ENCODE measurements at regions not wholly inside any gene's neighbourhood (a gene's known extent, or its start where the extent isn't known, plus 50 kb on each side); places are given as distances from the start of the nearest gene placed in this dataset.

DNA sequence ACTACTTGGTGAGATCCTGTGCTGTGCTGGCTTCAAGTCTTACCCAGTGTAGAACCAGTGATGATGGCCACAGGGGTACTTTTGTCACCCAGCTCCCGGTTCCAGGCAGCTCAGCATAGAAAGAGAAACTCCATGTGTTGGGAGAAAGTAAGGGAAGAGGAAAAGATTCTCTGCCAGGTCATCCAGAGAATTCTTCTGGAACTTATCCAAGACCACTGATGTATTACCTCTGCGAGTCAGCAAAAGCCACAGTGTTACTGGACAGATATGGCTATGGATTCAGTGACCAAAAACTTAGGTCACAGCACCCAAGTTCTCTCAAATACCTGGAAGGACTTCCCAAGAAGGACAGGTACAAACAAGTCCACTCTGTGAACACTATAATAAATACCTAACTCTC is 399.5 kb upstream of the MIR17HG start:
- DNase-seq = no peak

DNA sequence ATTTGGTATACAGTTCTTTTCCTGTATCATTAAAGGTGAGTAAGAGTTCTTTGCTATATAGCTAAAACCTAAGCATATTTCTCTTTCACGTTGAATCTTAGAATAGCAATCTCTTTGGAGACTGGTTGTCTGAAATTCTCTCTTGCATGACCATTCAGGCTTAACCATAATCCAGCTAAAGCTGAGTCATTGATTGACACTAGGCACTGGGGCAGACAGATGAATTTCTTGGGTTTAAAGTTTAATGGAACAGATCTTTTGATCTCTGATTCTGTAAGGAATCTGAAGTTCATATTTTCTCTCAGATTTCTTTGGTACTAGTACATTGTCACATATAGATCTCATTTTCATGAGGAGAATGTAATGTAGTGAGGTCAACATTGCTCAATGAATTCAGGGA is 397.3 kb upstream of the MIR17HG start:
- no peak for DNase-seq

DNA sequence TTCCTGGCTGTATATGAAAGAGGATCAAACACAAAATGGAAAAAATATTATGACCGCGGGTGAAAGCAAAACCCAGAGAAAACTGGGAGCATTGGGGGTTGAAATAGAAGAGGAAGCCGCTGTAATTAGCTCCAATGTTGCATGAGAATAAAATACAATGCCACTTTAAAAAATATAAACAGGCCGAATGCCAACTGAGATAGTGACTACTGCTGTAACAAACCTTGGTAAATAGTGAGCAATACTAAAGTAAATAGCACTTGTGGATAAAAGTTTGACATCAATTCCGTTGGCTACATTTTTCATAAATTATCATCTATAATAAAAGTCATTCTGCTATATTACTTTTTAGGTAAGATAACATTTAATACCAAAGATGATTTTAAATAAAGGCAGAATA is 395.8 kb upstream of the MIR17HG start:
- no peak for DNase-seq

DNA sequence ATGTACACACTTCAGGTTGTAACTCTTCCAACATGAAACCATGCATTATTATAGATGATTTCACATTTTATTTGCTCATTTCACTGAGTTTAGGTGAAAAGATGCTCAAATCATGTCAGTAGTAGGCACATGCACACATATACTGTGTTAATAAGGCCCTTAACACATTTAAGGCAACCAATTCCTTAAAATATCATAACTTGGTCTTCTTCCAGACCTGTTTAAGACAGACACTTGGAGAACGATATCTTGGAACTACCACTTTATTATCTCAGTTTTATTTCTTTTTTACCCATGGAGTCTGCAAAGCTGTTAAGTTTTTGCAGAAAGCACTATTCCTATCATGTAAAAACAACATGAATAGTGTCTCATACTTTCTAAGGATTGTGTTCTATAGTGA is 395.2 kb upstream of the MIR17HG start:
- no peak for DNase-seq

DNA sequence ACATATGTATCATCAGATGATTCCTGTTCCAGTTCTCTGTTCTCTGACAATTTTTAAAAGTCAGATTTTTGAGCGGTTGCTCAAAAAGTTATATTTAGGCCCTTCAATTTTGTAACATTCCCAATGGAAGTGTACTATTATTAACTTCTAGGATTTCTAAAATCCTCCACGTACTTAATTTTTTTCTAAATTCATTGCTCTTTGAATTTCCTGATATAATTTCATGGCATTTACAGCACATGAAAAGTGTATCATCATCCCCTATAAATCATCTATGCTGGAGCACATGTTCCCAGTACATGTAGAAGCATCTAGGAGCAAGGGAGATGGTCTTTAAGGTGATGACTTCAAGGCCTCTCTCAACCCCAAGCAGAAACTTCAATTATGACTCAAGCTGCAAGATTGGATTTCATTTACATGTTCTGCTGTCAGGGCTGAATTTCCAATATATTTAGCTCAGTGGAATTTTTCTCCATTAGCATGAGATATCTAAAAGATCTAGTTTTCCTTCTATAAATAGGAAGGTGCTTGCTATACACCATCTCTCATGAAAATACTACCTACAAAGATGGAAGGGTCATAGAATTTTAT is 392.8 kb upstream of the MIR17HG start:
- DNase-seq = no peak

DNA sequence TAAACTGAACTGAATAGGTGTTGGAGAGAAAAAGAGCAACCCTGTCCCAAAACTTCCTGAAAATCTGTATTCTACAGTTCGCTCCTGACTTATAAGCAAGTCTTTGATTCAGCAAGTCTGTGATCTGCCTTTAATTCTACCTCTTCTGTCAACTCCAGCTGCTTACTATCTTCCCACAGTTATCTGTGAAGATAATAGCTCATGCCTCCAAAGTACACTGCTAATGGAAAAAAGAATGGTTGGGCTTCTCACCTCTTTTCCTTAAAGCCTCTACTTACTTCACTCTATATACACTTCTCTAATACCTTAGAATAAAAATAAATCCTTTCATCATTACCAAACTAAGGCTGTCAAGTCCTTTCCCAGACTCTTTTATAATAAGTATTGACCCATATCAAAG is 391.5 kb upstream of the MIR17HG start:
- DNase-seq = no peak

DNA sequence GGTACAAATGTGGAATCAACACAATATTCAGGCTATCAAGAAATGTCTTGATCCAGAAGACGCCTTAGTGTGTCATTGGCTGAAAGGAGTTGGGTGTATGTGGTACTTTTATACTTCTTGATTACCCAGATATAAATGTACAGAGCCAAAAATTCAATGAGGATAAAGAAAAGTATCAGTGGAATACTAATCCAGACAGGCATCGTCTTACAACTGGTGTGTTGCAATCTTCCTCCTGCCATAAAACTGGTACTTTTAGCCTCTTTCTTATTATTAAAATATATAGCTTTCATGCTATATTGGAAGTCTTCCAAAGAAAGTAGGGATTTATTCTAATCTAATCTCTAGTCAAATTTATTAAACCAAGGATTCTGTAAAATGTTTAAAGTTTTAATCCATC is 388.6 kb upstream of the MIR17HG start:
- no peak for DNase-seq

DNA sequence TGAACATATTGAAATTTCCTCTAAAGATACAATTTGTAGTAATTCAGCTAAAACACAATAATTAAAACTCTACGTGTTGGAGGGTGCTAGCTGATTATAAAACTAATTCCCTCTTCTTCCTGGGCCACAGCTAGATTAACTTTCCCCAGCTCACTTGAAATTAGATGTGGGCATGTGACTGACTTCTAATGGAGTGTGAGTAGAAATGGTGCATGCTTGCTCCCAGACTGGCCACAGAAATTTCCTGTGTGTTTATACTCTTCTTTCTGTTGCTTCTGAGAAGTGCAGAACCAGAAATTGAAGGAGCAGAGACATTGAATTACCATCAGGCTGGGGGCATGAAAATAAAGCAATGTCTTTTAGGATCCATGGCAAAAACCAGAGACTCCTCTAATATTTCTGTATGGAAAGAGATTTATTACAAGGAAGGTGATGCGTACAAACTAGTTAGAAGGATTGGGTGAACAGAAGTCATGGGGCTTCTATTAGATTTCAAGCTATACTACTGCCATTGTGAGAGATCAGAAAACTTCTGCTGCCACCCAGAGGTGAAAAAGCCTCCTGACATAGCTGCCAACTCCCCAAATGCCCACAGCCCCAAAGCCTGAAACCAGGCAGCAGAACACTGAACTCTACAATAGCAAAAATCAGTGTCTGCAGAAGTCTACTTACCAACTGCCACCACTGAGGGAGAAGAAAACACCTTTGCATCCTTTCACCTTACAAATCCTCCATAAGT is 379.2 kb upstream of the MIR17HG start:
- no peak for DNase-seq

DNA sequence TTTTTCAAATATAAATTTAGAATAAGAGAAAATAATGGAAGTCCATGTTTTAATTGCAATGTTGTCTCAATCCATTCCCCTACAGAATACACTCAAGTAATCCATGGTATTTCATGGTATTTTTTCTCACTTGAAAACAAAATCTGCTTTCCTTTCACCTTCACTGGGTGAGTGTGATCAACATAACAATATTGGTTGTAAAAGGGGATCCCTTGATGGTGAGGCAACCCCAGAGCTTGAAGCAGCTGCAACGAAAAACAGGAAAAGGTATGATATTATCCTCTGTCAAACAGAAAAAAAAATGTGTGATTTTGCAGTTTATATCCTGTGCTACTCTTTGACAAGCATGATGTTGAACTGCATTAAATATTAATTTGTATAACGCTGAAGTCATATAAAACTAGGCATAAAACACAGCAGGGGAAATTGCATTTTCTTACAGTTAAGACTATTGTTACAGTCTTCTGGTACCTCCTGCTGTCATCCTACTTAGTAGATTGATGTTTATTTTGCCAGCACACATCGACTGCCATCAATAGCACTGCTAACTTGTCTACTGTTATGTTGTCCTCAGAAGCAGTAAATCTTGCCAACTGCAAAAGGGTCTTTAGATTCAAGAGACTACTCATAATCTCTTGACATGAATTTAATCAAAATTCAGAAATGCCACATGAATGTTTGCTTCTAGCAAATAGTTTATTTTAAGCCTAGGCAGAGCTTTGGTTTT is 373.1 kb upstream of the MIR17HG start:
- DNase-seq = no peak

DNA sequence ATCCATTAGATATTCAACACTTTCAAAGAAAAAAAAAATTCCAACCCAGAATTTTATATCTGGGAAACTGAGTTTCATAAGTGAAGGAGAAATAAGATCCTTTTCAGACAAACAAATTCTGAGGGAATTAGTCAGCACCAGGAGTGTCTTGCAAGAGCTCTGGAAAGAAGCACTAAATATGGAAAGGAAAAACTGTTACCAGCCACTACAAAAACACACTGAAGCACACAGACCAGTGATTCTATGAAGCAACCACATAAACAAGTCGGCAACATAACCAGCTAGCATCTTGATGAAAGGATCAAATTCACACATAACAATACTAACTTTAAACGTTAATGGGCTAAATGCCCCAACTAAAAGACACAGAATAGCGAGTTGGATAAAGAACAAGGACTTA is 368.4 kb upstream of the MIR17HG start:
- DNase-seq = no peak

DNA sequence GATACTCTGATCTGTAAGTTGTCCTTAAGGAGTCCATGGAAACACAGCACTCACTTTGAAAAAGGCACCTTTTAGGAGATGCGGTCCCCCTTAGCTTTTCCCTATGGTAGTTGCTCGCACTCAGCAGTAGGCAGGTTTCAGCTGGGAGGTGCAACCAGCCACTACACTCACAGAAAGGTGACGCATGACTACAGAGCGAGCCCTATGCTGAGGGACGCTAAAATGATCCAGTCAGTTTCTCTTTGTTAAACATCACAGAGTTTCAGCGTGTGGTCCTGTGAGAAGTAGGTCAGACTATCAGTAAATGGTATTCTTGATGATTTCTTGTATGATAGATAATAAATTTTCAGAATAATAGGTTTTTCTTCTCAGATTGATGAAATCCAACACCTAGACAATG is 362.7 kb upstream of the MIR17HG start:
- no peak for DNase-seq

DNA sequence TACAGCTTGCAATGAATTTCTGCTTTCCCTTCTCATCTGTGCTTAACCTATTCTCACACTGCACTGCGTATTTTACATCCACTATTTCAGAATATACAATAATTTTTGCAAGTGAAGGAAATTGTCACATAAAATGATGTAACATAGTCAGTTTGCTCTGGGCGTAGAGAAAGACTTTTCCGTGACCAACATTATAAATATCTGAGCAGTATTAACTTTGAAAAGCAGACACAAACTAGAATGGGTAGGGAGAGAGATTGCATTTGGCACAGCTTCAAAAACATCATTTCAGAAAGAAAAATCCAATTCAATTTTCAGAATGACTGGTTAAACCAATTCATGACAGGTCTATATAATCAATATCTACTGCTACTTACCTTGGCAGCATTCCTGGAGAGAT is 352.5 kb upstream of the MIR17HG start:
- no peak for DNase-seq

DNA sequence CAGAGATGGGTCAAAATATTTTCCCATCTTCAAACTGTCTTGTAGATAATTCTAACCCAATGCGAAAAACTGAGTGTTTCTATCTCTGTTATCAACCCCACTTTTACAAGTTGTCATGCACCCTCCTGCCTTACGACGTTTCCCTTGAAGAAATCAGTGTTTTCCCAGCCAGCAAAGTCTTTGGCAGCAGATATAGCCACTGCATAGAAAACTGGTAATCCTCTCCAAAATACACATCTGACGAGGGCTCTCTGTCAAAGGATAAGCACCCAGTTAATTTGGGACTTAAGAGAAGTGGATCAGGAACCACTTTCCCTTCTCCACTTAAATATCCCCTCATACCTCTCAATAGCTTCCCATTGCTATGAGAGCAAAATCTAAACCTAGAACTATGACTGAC is 351.9 kb upstream of the MIR17HG start:
- DNase-seq = no peak

DNA sequence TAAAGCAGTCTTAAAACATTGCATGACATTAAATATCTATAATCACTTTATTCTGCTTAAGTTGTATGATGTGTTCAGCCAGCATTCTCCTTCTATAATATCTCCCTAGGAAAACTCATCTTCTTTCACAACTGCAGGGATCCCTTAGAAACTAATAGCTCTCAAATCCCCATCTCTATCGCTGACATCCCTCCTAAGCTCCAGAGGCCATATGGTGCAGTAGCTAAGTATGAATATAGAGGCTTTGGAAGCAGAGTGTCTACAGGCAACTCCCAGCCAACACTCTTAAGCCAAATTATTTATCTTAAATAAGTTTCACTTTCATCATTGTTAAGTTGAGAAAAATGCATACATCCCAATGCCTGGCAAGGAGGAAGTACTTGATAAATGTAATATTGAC is 349.5 kb upstream of the MIR17HG start:
- no peak for DNase-seq

DNA sequence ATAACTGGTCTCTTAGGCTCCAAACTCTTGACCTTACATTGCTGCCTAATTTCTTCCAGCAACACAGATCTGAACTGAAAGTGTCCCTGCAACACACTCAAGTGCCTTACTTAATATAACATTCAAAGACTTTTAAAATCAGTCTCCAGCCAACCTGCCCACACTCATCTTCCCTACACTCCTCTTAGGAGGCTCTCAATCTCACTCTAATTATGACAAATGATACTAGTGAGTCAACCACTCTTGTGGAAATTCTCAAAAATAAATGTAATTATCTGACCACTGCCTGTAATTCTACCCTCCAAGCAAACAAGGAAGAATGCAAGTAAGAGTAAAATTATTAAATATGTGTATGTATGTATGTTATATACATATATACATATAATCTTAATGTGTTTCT is 348.1 kb upstream of the MIR17HG start:
- DNase-seq = no peak

DNA sequence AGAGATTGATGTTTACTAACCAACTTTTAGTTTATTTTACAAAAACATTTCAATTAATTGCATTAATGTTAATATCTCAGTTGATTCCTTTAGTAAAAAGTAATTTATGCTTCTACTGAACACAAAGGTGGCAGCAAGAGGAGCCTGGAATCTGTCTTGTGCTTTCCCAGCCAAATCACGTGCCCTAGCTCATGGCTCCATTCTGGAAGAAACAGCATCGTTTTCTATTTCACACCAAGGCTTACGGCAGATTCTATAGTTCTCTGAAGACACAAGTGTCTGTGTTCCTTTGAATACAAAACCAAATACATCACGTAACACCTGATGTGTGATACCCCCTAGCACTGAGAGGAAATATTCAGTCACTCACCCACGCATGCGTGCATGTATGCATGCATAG is 346.1 kb upstream of the MIR17HG start:
- DNase-seq = no peak

DNA sequence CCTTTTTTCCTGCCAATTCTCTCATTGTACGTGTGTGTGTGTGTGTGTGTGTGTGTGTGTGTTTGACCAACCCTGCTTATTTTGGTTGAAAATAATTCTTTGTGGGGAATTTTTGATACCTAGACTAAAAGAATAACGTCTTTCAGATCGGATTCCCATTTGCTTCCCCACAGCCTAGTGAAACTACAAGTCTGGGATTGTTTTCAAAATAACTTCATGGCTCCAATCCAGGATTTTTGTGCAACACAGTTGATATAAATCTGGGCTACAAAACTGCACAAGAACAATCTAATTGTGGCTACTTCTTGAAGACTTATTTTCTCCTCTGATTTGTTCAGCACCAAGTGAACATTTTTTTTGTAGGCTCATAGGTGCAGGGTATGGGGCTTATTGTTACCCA is 332.8 kb upstream of the MIR17HG start:
- no peak for DNase-seq

DNA sequence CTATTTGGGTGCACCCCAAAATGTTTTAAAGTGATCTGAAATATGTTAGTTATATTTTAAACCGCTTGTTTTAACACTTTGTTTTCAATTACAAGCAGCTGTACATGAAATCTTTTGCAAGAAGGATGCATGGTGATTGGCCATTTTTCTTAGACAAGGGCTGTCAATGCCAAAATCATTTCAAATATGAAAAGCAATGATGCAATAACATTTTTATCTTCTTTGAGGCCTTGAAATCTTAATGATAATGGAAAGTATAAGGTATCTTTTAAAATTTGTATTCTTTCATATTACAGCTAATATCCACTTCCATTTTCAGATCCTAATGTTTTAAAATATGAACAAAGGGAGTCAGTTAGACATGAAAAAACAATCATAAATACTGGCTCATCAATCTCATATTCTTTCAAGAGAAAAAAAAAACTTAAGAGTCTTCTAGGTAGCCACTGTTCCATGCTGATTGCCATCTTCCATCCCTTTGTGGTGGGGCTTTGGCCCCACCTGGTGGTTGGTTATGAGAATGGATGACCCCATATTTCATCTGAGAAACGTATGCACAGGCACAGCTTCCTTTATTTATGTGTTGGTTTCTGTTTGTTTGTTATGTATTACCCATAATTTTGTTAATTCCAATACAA is 330.3 kb upstream of the MIR17HG start:
- DNase-seq = no peak

DNA sequence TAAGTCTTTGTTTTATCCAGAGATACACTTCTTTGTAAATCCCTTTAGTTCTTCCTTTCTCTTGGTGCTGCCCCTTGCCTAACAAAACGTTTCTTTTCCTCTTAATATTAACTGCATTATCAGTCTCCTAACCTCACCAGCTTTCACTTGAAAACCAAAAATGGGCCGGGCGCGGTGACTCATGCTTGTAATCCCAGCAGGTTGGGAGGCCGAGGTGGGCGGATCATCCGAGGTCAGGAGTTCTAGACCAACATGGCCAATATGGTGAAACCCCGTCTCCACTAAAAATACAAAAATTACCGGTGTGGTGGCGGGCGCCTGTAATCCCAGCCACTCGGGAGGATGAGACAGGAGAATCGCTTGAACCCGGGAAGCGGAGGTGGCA is 329.8 kb upstream of the MIR17HG start:
- DNase-seq = no peak

DNA sequence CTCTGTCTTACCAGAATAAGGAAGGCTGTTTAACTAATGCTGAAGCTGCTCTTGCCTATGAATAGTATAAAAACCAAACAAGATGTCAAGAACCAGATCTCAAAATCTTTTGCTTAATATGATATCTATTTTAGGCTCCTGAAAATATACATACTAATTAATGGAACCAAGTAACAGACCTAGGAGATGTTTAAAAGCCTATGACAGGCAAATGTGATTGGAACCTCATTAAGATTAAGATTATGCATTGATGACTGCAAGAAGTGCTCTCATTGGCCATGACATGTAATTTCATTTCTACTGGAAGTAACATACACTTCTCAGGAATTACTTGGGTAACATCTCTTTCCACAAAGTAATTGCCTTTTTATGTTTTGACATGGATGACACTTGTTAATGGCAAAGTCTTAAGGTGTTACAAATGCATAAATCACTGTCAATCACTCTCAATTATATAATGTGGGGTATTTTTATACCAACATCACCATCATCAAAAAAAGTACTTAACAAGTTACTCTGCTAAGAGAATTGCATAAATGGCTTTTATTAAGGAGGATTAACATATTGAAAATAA is 326.9 kb upstream of the MIR17HG start:
- no peak for DNase-seq

DNA sequence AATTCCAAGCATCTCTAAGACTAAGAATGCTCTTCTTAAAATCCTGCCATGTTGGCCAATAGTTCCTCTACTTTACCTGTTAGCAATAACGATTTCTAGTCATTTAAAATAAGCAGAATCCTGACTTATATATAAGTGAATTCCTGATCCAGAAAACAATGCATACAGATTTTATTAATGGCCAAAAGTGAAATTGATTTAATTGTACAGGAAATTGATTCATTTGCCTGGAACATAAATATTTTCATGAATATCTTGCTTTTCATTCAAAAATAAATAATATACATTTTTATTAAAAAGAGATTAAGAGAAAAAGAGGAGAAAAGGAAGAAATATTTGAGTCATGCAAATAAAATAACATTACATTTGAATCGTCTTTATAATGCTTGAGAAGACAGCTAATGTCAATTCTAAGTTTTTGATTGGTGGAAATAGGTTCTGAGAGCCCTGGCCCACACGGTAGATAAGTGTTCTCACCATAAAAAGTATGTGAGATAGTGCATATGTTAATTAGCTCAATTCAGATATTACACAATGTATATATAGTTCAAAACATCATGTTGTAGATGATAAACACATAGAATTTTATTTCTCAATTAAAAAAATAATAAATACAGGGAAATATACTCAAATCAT is 323.2 kb upstream of the MIR17HG start:
- no peak for DNase-seq

DNA sequence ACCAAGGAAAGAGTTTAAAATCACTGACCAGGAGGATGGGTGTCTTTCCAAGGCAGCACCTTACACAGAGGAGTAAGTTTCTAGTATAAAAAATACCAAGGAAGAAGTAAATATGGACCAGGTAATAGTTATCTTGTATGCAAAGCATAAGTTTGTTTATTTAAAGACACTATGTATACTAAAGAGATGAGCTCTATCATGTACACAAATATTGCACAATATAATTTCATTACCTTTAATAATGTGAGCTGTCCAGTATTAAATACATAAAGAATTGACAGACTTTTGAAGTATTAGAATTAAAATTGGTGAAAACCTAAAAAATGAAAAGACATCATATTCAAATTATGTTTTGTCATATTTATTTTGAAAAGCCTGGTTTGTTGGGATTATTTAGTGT is 322.0 kb upstream of the MIR17HG start:
- no peak for DNase-seq

DNA sequence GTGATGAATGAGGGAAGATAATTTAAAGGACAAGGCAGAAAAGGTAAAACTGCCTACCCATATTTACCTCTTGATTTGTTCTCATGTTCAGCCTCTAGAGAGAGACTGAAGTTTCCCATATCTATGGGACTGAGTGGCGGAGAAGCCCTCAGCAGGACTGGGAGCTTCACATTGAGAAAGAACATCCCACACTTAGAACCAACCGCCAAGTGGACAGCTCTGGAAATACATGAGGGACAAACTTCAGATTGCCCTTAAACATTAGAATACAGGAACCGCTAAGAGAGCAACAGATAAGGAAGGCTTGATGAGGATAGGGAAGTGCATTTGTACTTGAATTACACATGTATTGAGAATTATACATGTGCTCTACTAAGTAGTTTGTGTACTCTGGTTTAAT is 316.0 kb upstream of the MIR17HG start:
- DNase-seq = no peak
